ENCODE measurements at regions not wholly inside any gene's neighbourhood (a gene's known extent, or its start where the extent isn't known, plus 50 kb on each side); places are given as distances from the start of the nearest gene placed in this dataset.

- DNase-seq (ENCODE audit: low read depth in 2 of 2, low spot score in 1 of 2), result no peak
These were observed 846.2 kb downstream of the BRD1 start for GRCh38 chr22:48981371-48982061.

GRCh38 chr22:48980918-48981317 lies 846.8 kb downstream of the BRD1 start:
- no peak for DNase-seq (ENCODE audit: low read depth in 2 of 2, low spot score in 1 of 2)

- DNase-seq (ENCODE audit: low read depth in 2 of 2, low spot score in 1 of 2), result no peak
These were observed 847.3 kb downstream of the BRD1 start for GRCh38 chr22:48980409-48980808.

GRCh38 chr22:48979482-48979881 lies 848.2 kb downstream of the BRD1 start:
- DNase-seq (ENCODE audit: low read depth in 2 of 2, low spot score in 1 of 2), result no peak

GRCh38 chr22:48976556-48977535 lies 850.8 kb downstream of the BRD1 start:
- DNase-seq (ENCODE audit: low read depth in 2 of 2, low spot score in 1 of 2), result no peak

GRCh38 chr22:48975886-48976285 lies 851.8 kb downstream of the BRD1 start:
- DNase-seq (ENCODE audit: low read depth in 2 of 2, low spot score in 1 of 2), result no peak

- DNase-seq (ENCODE audit: low read depth in 2 of 2, low spot score in 1 of 2), result no peak
These were observed 852.3 kb downstream of the BRD1 start for GRCh38 chr22:48975316-48975741.

- DNase-seq (ENCODE audit: low read depth in 2 of 2, low spot score in 1 of 2), result no peak
These were observed 853.0 kb downstream of the BRD1 start for GRCh38 chr22:48974443-48975315.

GRCh38 chr22:48973694-48974041 lies 854.0 kb downstream of the BRD1 start:
- no peak for DNase-seq (ENCODE audit: low read depth in 2 of 2, low spot score in 1 of 2)

- no peak for DNase-seq (ENCODE audit: low read depth in 2 of 2, low spot score in 1 of 2)
These were observed 854.5 kb downstream of the BRD1 start for GRCh38 chr22:48972979-48973693.

- DNase-seq (ENCODE audit: low read depth in 2 of 2, low spot score in 1 of 2), result no peak
These were observed 859.3 kb downstream of the BRD1 start for GRCh38 chr22:48968201-48968959.

GRCh38 chr22:48963405-48963804 lies 864.3 kb downstream of the BRD1 start:
- DNase-seq (ENCODE audit: low read depth in 2 of 2, low spot score in 1 of 2), result no peak

GRCh38 chr22:48961705-48962104 lies 866.0 kb downstream of the BRD1 start:
- DNase-seq (ENCODE audit: low read depth in 2 of 2, low spot score in 1 of 2), result no peak

GRCh38 chr22:48960980-48961660 lies 866.6 kb downstream of the BRD1 start:
- DNase-seq (ENCODE audit: low read depth in 2 of 2, low spot score in 1 of 2), result no peak

GRCh38 chr22:48960576-48960975 lies 867.1 kb downstream of the BRD1 start:
- no peak for DNase-seq (ENCODE audit: low read depth in 2 of 2, low spot score in 1 of 2)

- no peak for DNase-seq (ENCODE audit: low read depth in 2 of 2, low spot score in 1 of 2)
These were observed 868.2 kb downstream of the BRD1 start for GRCh38 chr22:48959496-48959895.

- DNase-seq (ENCODE audit: low read depth in 2 of 2, low spot score in 1 of 2), result no peak
These were observed 869.7 kb downstream of the BRD1 start for GRCh38 chr22:48957987-48958321.

GRCh38 chr22:48957311-48957986 lies 870.2 kb downstream of the BRD1 start:
- DNase-seq (ENCODE audit: low read depth in 2 of 2, low spot score in 1 of 2), result no peak

All from stimulated activated CD8-positive, alpha-beta memory T cell treated with anti-CD3 and anti-CD28 coated beads, Interleukin-4, amount 100 ng/mL, for 4 hours (primary cell).